H1 (cell line): ENCODE measurements at regions not wholly inside any gene's neighbourhood (a gene's known extent, or its start where the extent isn't known, plus 50 kb on each side); places are given as distances from the start of the nearest gene placed in this dataset.

Experiments
- CTCF ChIA-PET: fragments of 300-600 bp; sonication (Branson Sonifier 250); formaldehyde crosslinking; loops from one replicate; lab custom pipeline; 2021; ENCODE audit not compliant: partially characterized antibody; lab: Charles Lee
- POLR2A ChIA-PET: fragments of 300-600 bp; sonication (Branson Sonifier 250); formaldehyde crosslinking; loops from one replicate; lab custom pipeline; 2021; ENCODE audit warnings: inconsistent platforms; ENCODE audit not compliant: partially characterized antibody; lab: Charles Lee
- DNase-seq, 2 experiments: peaks; one replicate each; pipeline versions ENCODE4 v3.0.0 to v3.0.0-alpha.2; 2010 to 2022; ENCODE audit warnings: low spot score in 2 of 2, low read depth in 1 of 2, mixed read lengths in 1 of 2
- FAIRE-seq: peaks from 2 replicates; lab custom pipeline; 2011; peaks lifted over from hg19 to GRCh38; lab: Jason Lieb, UNC
- H2AFZ ChIP-seq: 2 replicates; pipeline ENCODE4 v1.8.1; 2012; ENCODE audit warnings: low read length, inconsistent platforms
- H2AK5ac ChIP-seq: 2 replicates; pipeline ENCODE4 v1.6.1; 2013; ENCODE audit warnings: low read depth, low read length
- H2BK120ac ChIP-seq: replicated peaks from 2 replicates; pipeline ENCODE3; 2013; ENCODE audit warnings: low read depth, low read length, inconsistent platforms
- H2BK12ac ChIP-seq: 2 replicates; pipeline ENCODE4 v1.6.1; 2013; ENCODE audit warnings: low read depth, low read length
- H2BK15ac ChIP-seq: 2 replicates; pipeline ENCODE4 v1.6.1; 2013; ENCODE audit warnings: low read length
- H2BK20ac ChIP-seq: 2 replicates; pipeline ENCODE4 v1.6.1; 2013; ENCODE audit warnings: low read length
- H2BK5ac ChIP-seq: 2 replicates; pipeline ENCODE4 v1.6.1; 2013; ENCODE audit warnings: low read depth, low read length
- H3K14ac ChIP-seq: 2 replicates; pipeline ENCODE4 v1.6.1; 2013; ENCODE audit warnings: inconsistent platforms; ENCODE audit not compliant: insufficient read length
- H3K18ac ChIP-seq: 2 replicates; pipeline ENCODE4 v1.6.1; 2013; ENCODE audit warnings: low read length; ENCODE audit errors: extremely low read depth
- H3K23ac ChIP-seq: 2 replicates; pipeline ENCODE4 v1.6.1; 2013; ENCODE audit warnings: inconsistent platforms; ENCODE audit not compliant: insufficient read length
- H3K23me2 ChIP-seq: 2 replicates; pipeline ENCODE4 v1.6.1; 2013; ENCODE audit warnings: low read depth, low read length
- H3K27ac ChIP-seq: 2 replicates; pipeline ENCODE4 v1.6.1; 2011; ENCODE audit warnings: low read depth, low read length, inconsistent platforms
- H3K27me3 ChIP-seq, 4 experiments: replicated peaks in 1 of 4; 1 replicate in 1 of 4; 2 replicates in 3 of 4; pipeline versions ENCODE4 v1.6.1 to v1.8.1; 2011 to 2013; ENCODE audit warnings: low read length in 3 of 4, mild to moderate bottlenecking in 3 of 4, inconsistent platforms in 2 of 4, mixed read lengths in 2 of 4, moderate library complexity in 1 of 4; ENCODE audit not compliant: control insufficient read depth in 3 of 4, insufficient read depth in 3 of 4; ENCODE audit errors: extremely low read depth in 1 of 4
- H3K36me3 ChIP-seq, 4 experiments: 2 replicates each; pipeline versions ENCODE4 v1.6.1 to v1.8.1; 2011 to 2013; ENCODE audit warnings: mild to moderate bottlenecking in 4 of 4, low read length in 3 of 4, moderate library complexity in 2 of 4, control low read depth in 1 of 4, inconsistent platforms in 1 of 4; ENCODE audit not compliant: insufficient read depth in 4 of 4, control insufficient read depth in 2 of 4
- H3K4ac ChIP-seq: replicated peaks from 2 replicates; pipeline ENCODE3; 2013; ENCODE audit warnings: low read length, low read depth, mixed read lengths, inconsistent platforms; ENCODE audit not compliant: insufficient read length
- H3K4me1 ChIP-seq, 4 experiments: replicated peaks in 1 of 4; 1 replicate in 1 of 4; 2 replicates in 3 of 4; pipeline versions ENCODE4 v1.6.1 to v1.8.1; 2011 to 2013; ENCODE audit warnings: low read length in 3 of 4, inconsistent platforms in 2 of 4, mixed read lengths in 1 of 4; ENCODE audit not compliant: insufficient read depth in 4 of 4, control insufficient read depth in 3 of 4
- H3K4me2 ChIP-seq, 2 experiments: 2 replicates each; pipeline versions ENCODE4 v1.6.1 to v1.8.1; 2011 to 2013; ENCODE audit warnings: low read depth in 2 of 2, low read length in 2 of 2, control low read depth in 1 of 2, inconsistent platforms in 1 of 2, mild to moderate bottlenecking in 1 of 2; ENCODE audit not compliant: insufficient read depth in 1 of 2
- H3K4me3 ChIP-seq, 4 experiments: fragments of 200-600, 300-600 bp in 1 of 4; sonication (generic), shearing (Covaris generic), sonication (Bioruptor Twin) in 1 of 4; 2 replicates each; pipeline versions ENCODE4 v1.5.1 to v1.8.1; 2011 to 2016; ENCODE audit warnings: low read length in 4 of 4, low read depth in 3 of 4, control low read depth in 2 of 4, inconsistent platforms in 2 of 4, mild to moderate bottlenecking in 2 of 4, mixed read lengths in 1 of 4, moderate library complexity in 1 of 4; ENCODE audit not compliant: insufficient read depth in 2 of 4; ENCODE audit errors: extremely low read depth in 1 of 4
- H3K56ac ChIP-seq: replicated peaks from 2 replicates; pipeline ENCODE3; 2013; ENCODE audit warnings: low read depth, mild to moderate bottlenecking, mixed read lengths, low read length, inconsistent platforms; ENCODE audit not compliant: insufficient read length
- H3K79me1 ChIP-seq: 2 replicates; pipeline ENCODE4 v1.6.1; 2013; ENCODE audit warnings: low read depth, low read length, control low read depth
- H3K79me2 ChIP-seq, 2 experiments: 2 replicates each; pipeline versions ENCODE4 v1.6.1 to v1.8.1; 2012 to 2013; ENCODE audit warnings: low read length in 2 of 2, mild to moderate bottlenecking in 2 of 2, inconsistent platforms in 1 of 2; ENCODE audit not compliant: insufficient read depth in 2 of 2, control insufficient read depth in 1 of 2
- H3K9ac ChIP-seq, 4 experiments: replicated peaks in 1 of 4; 1 replicate in 1 of 4; 2 replicates in 3 of 4; pipeline versions ENCODE4 v1.6.1 to v1.8.1; 2011 to 2013; ENCODE audit warnings: low read depth in 3 of 4, low read length in 3 of 4, control low read depth in 2 of 4, mild to moderate bottlenecking in 2 of 4, moderate library complexity in 2 of 4, inconsistent platforms in 1 of 4; ENCODE audit errors: extremely low read depth in 1 of 4
- H3K9me3 ChIP-seq, 2 experiments: 2 replicates each; pipeline versions ENCODE4 v1.6.1 to v1.8.1; 2012 to 2013; ENCODE audit warnings: mild to moderate bottlenecking in 2 of 2, moderate library complexity in 2 of 2, control low read depth in 1 of 2, inconsistent platforms in 1 of 2, low read depth in 1 of 2, low read length in 1 of 2, mixed read lengths in 1 of 2; ENCODE audit not compliant: insufficient read depth in 2 of 2
- H4K20me1 ChIP-seq, 2 experiments: replicated peaks in 1 of 2; 2 replicates each; pipeline versions ENCODE3 to v1.8.1; 2011 to 2013; ENCODE audit warnings: inconsistent platforms in 2 of 2, low read length in 2 of 2, mild to moderate bottlenecking in 1 of 2; ENCODE audit not compliant: insufficient read depth in 2 of 2, control insufficient read depth in 1 of 2
- H4K5ac ChIP-seq: 2 replicates; pipeline ENCODE4 v1.6.1; 2013; ENCODE audit warnings: low read length, low read depth, mixed read lengths, inconsistent platforms; ENCODE audit not compliant: insufficient read length
- H4K8ac ChIP-seq: 2 replicates; pipeline ENCODE4 v1.8.0; 2013; ENCODE audit warnings: mild to moderate bottlenecking, moderate library complexity, low read length, inconsistent platforms; ENCODE audit not compliant: insufficient read depth; ENCODE audit errors: extremely low read depth
- H4K91ac ChIP-seq: replicated peaks from 2 replicates; pipeline ENCODE3; 2013; ENCODE audit warnings: low read length, mixed read lengths, inconsistent platforms; ENCODE audit not compliant: insufficient read length
- BRCA1 ChIP-seq: IDR thresholded peaks from 2 replicates; pipeline ENCODE4 v1.6.1; 2012; ENCODE audit warnings: low read depth, low read length, improper control_type of control experiment
- GTF2F1 ChIP-seq: IDR thresholded peaks from 2 replicates; pipeline ENCODE4 v1.6.1; 2012; ENCODE audit warnings: low read depth, low read length, improper control_type of control experiment, borderline replicate concordance
- USF2 ChIP-seq: IDR thresholded peaks from 2 replicates; pipeline ENCODE4 v1.6.1; 2011; ENCODE audit warnings: low read length, improper control_type of control experiment
- WGBS, 2 experiments: shearing (Covaris generic) in 1 of 2; methylation state at CpG; one replicate each; pipeline versions ENCODE4 v1.1.6 to v1.1.7; 2013 to 2015; ENCODE audit warnings: low lambda C conversion rate in 2 of 2, mixed read lengths in 2 of 2, inconsistent platforms in 1 of 2, low coverage in 1 of 2, missing lambda C conversion rate in 1 of 2; ENCODE audit not compliant: insufficient replicate concordance in 2 of 2, insufficient coverage in 1 of 2, insufficient read length in 1 of 2; ENCODE audit errors: extremely low coverage in 1 of 2, missing lambda C conversion rate in 1 of 2; 5-methylcytosine and 5-hydroxymethylcytosine counted together

- Histone ChIP-seq H4K20me1 (no peaks in the 10 kb centered on the region), H3K4me1 (peaks cover 3 to 16% (median 13%) of the 10 kb centered on the region in 4 experiments; a peak in 6 of 7 replicates), H2AFZ (no peak overlapping the region), H3K36me3 (no peaks in the 10 kb centered on the region), H3K23me2 (no peaks in the 10 kb centered on the region), H4K5ac (no peak overlapping the region), H3K18ac (no peak overlapping the region), H3K9me3 (no peaks in the 10 kb centered on the region), H3K56ac (no peak overlapping the region), H2BK5ac (no peak overlapping the region), H2BK120ac (no peak overlapping the region), H3K9ac (no peak overlapping the region), H3K79me1 (no peaks in the 10 kb centered on the region), H3K4me3 (no peak overlapping the region), H3K79me2 (no peaks in the 10 kb centered on the region), H3K14ac (no peak overlapping the region), H2BK12ac (no peak overlapping the region), H3K23ac (no peak overlapping the region), H3K4ac (no peak overlapping the region), H4K8ac (no peak overlapping the region), H4K91ac (no peak overlapping the region), H2BK15ac (no peak overlapping the region), H3K27me3 (no peaks in the 10 kb centered on the region), H2BK20ac (no peak overlapping the region), H2AK5ac (no peak overlapping the region), H3K4me2 (no peak overlapping the region), H3K27ac (no peak overlapping the region)
- CTCF ChIA-PET, result interaction anchor here (0.6 to 2.1 kb wide), 7 partner anchors 10 to 220 kb away, joined by 3 to 6 read pairs (median 3); no protein-coding TSS in a partner anchor
- DNase-seq (no peak), FAIRE-seq (no peak)
- POLR2A ChIA-PET, result no interaction called here
- 89% methylated on average over 2 of the region's 2 CpGs; no CpG with 5 or more reads in 1 of the 2 experiments for WGBS, 2 experiments
- TF ChIP-seq USF2 (no peak), BRCA1 (no peak), GTF2F1 (no peak)
These were observed 141.5 kb downstream of the CAND1 start for GRCh38 chr12:67410667-67411067.
